ENCODE measurements at regions not wholly inside any gene's neighbourhood (a gene's known extent, or its start where the extent isn't known, plus 50 kb on each side); places are given as distances from the start of the nearest gene placed in this dataset.

DNA sequence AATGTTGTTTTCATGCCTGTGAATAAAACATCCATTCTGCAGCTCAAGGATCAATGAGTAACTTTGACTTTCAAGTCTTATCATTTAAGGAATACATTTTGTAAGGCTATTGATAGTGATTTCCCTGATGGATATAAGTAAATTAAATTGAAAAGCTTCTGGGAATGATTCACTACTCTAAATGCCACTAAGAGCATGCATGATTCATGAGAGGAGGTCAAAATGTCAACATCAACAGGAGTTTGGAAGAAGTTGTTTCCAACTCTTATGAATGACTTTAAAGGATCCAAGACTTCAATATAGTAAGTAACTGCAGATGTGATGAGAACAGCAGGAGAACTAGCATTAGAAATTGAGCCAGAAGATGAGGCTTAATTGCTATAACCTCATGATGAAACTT, 1487.3 kb downstream of the PCDH7 start:
- Histone ChIP-seq H3K36me3 (ENCODE audit: insufficient read depth, insufficient read length, low read length) (no peaks in the 10 kb centered on the region), H3K27me3 (ENCODE audit: insufficient read depth, insufficient read length) (no peaks in the 10 kb centered on the region), H3K4me1 (ENCODE audit: insufficient read depth, insufficient read length) (no peaks in the 10 kb centered on the region)

DNA sequence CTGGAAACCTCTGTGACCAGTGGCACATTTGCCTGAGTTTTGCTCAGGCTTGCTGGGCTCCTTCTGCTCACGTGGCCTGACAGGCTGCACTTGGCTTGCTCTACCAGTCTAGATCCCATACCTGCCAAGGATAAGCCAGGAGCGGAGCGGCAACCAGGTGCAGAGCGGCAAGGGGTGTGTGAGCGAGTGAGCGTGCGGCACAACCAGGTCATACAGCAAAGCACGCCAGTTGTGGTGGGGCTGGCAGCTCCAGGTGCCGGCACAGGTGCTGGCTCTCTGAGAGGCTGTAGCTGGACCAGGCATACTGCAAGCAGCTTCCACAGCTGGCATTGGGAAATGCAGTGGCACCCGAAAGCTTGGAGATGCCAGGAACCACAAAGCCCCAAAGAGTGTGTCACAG, 1495.1 kb downstream of the PCDH7 start:
- Histone ChIP-seq H3K9ac (ENCODE audit: insufficient read length, low read depth) (no peak overlapping the region), H3K36me3 (ENCODE audit: insufficient read depth, insufficient read length, low read length) (no peaks in the 10 kb centered on the region), H3K4me1 (ENCODE audit: insufficient read depth, insufficient read length) (no peaks in the 10 kb centered on the region), H3K4me3 (ENCODE audit: insufficient read length, low read depth) (no peak overlapping the region), H3K9me3 (ENCODE audit: insufficient read depth, low read length) (no peaks in the 10 kb centered on the region), H3K27me3 (ENCODE audit: insufficient read depth, insufficient read length) (no peaks in the 10 kb centered on the region)
- DNase-seq (ENCODE audit: low read depth, low spot score) = no peak
- no peak for TF ChIP-seq ZNF274 (IDR thresholded peaks at IDR 0.05; ENCODE audit: low read depth, low read length)
- no peak for TF ChIP-seq YY1 (IDR thresholded peaks at IDR 0.05; ENCODE audit: insufficient read depth, insufficient read length)
- TF ChIP-seq SUZ12 (IDR thresholded peaks at IDR 0.05; ENCODE audit: extremely low read depth, insufficient read depth, insufficient read length) = no peak

More for the DNA sequence above, 1487.3 kb downstream of the PCDH7 start:
- H3K4me3 ChIP-seq (ENCODE audit: insufficient read length, low read depth) = no peak overlapping the region
- H3K9ac ChIP-seq (ENCODE audit: insufficient read length, low read depth) = no peak overlapping the region
- no peak for DNase-seq (ENCODE audit: low read depth, low spot score)
- H3K9me3 ChIP-seq (ENCODE audit: insufficient read depth, low read length) = no peaks in the 10 kb centered on the region
- TF ChIP-seq ZNF274 (IDR thresholded peaks at IDR 0.05; ENCODE audit: low read depth, low read length) = no peak
- TF ChIP-seq YY1 (IDR thresholded peaks at IDR 0.05; ENCODE audit: insufficient read depth, insufficient read length) = no peak
- TF ChIP-seq SUZ12 (IDR thresholded peaks at IDR 0.05; ENCODE audit: extremely low read depth, insufficient read depth, insufficient read length) = no peak

DNA sequence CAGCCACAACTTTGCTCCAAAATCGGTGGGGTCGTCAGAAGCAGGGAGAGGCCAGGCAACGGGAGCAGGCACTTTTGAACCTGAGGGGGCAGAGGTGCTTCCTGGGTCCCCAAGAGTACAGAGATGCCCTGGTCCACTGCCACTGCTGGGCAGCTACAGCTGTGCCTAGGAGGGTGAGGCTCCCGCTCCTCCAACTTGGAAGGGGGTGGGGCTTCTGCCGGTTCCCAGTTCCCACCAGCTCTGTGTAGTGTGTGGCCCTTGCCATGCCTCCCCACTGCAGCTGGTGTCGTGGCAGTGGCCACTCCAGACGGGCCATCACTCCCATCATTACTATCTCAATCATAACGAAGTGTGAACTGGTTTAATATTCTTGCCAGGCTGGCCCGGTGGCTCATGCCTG, 1496.3 kb downstream of the PCDH7 start:
- H3K9ac ChIP-seq (ENCODE audit: insufficient read length, low read depth) = no peak overlapping the region
- no peak for DNase-seq (ENCODE audit: low read depth, low spot score)
- H3K27me3 ChIP-seq (ENCODE audit: insufficient read depth, insufficient read length) = no peaks in the 10 kb centered on the region
- H3K9me3 ChIP-seq (ENCODE audit: insufficient read depth, low read length) = no peaks in the 10 kb centered on the region
- TF ChIP-seq YY1 (IDR thresholded peaks at IDR 0.05; ENCODE audit: insufficient read depth, insufficient read length) (no peak), SUZ12 (IDR thresholded peaks at IDR 0.05; ENCODE audit: extremely low read depth, insufficient read depth, insufficient read length) (no peak), ZNF274 (IDR thresholded peaks at IDR 0.05; ENCODE audit: low read depth, low read length) (no peak)
- no peak overlapping the region for H3K4me3 ChIP-seq (ENCODE audit: insufficient read length, low read depth)
- H3K4me1 ChIP-seq (ENCODE audit: insufficient read depth, insufficient read length) = no peaks in the 10 kb centered on the region
- H3K36me3 ChIP-seq (ENCODE audit: insufficient read depth, insufficient read length, low read length) = no peaks in the 10 kb centered on the region

DNA sequence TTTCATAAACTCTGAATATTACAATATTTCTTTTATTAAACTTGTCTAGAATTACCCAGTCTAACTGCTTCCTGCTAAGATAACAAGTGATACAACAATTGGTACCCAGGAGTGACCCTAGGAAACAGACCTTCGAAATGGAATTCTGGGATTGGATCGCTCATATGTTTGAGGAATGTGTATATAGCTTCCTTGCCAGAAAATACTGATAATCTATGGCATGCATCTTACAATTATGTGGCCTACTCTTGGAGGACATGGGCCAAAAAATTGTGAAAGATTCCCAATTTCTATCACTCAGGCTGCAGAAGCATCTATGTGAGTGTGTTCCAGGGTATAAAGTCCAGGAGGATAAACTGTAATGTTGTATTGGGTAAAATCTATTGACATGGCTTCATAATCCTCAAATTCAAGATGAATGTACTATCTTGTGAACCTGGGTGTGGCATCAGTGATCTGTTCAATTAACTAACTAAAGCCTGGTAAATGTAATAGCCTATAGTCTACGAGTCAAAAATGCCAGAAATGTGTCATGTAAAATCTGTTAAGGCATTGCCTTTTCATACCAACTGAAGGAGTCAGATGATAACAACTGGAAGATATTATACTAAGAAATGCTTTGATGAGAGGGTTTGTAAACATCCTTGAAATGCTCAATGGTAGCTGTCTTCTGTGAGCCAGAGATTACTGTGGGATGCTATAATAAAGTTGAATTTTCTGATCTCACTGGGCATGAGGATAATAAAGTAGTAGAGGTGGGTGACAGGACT, 1499.3 kb downstream of the PCDH7 start:
- Histone ChIP-seq H3K9me3 (ENCODE audit: insufficient read depth, low read length) (no peaks in the 10 kb centered on the region), H3K4me1 (ENCODE audit: insufficient read depth, insufficient read length) (no peaks in the 10 kb centered on the region), H3K27me3 (ENCODE audit: insufficient read depth, insufficient read length) (no peaks in the 10 kb centered on the region), H3K9ac (ENCODE audit: insufficient read length, low read depth) (no peak overlapping the region), H3K36me3 (ENCODE audit: insufficient read depth, insufficient read length, low read length) (no peaks in the 10 kb centered on the region), H3K4me3 (ENCODE audit: insufficient read length, low read depth) (no peak overlapping the region)
- no peak for DNase-seq (ENCODE audit: low read depth, low spot score)
- TF ChIP-seq SUZ12 (IDR thresholded peaks at IDR 0.05; ENCODE audit: extremely low read depth, insufficient read depth, insufficient read length) (no peak), YY1 (IDR thresholded peaks at IDR 0.05; ENCODE audit: insufficient read depth, insufficient read length) (no peak), ZNF274 (IDR thresholded peaks at IDR 0.05; ENCODE audit: low read depth, low read length) (no peak)

DNA sequence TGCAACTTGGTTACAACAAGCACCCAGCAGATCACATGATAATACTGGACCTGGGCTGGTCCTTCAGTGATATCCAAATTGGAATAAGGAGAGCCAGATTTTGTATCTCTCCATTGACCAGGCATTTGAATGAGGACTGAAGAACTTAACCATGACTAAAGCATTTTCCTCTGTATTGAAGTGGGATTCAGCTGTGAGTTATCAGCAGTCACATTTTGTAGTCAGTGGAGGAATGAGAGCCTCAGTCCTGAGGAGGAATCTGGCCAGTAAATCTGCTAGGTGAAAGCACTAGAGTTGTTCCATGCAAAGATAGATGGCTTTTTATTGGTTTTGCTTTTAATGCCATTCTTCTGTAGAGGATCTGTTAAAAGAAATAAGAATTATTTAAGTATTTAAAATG, 1506.0 kb downstream of the PCDH7 start:
- no peak overlapping the region for H3K4me3 ChIP-seq (ENCODE audit: insufficient read length, low read depth)
- DNase-seq (ENCODE audit: low read depth, low spot score) = no peak
- H3K9ac ChIP-seq (ENCODE audit: insufficient read length, low read depth) = no peak overlapping the region
- H3K27me3 ChIP-seq (ENCODE audit: insufficient read depth, insufficient read length) = no peaks in the 10 kb centered on the region
- TF ChIP-seq SUZ12 (IDR thresholded peaks at IDR 0.05; ENCODE audit: extremely low read depth, insufficient read depth, insufficient read length) (no peak), ZNF274 (IDR thresholded peaks at IDR 0.05; ENCODE audit: low read depth, low read length) (no peak), YY1 (IDR thresholded peaks at IDR 0.05; ENCODE audit: insufficient read depth, insufficient read length) (no peak)
- no peaks in the 10 kb centered on the region for H3K4me1 ChIP-seq (ENCODE audit: insufficient read depth, insufficient read length)
- no peaks in the 10 kb centered on the region for H3K9me3 ChIP-seq (ENCODE audit: insufficient read depth, low read length)
- H3K36me3 ChIP-seq (ENCODE audit: insufficient read depth, insufficient read length, low read length) = no peaks in the 10 kb centered on the region

DNA sequence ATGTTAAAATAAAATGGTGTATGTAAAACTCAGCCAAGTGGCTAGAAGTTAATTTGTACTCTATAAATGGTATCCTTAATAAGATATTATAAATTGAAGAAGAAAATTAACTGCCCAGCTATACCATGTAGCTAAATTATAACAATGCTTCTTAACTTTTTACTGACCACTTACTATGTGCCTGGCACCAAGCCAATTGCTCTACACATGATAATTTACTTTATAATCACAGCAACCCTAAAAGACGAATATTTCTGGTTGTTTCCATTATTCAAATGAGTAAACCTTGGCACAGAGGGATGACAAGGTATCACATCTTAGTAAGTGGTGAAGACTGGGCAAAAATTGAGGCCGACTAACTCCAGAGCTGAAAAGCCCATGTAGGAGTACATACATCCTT, 1506.6 kb downstream of the PCDH7 start:
- Histone ChIP-seq H3K9ac (ENCODE audit: insufficient read length, low read depth) (no peak overlapping the region), H3K36me3 (ENCODE audit: insufficient read depth, insufficient read length, low read length) (no peaks in the 10 kb centered on the region)
- TF ChIP-seq ZNF274 (IDR thresholded peaks at IDR 0.05; ENCODE audit: low read depth, low read length) (no peak), SUZ12 (IDR thresholded peaks at IDR 0.05; ENCODE audit: extremely low read depth, insufficient read depth, insufficient read length) (no peak), YY1 (IDR thresholded peaks at IDR 0.05; ENCODE audit: insufficient read depth, insufficient read length) (no peak)

DNA sequence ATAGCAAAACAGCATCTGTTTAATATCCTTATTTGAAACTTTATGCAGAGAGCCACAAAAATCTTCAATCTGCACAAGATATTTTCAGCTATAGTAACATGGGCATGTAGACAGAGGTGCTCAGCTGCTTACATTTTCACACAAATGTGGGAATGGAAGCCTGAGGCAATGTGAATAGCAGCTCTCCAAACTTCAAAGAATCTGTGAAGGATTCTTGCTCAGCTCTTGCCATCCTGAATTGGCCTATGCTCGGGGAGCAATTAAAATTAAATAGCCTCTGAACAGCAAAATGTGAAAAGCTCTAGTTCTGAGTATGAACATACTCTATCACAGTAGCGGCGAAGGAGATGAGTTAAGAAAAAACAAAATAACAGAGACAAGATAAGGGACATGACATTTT, 1523.8 kb downstream of the PCDH7 start:
- TF ChIP-seq ZNF274 (IDR thresholded peaks at IDR 0.05; ENCODE audit: low read depth, low read length) = no peak
- TF ChIP-seq YY1 (IDR thresholded peaks at IDR 0.05; ENCODE audit: insufficient read depth, insufficient read length) = no peak
- TF ChIP-seq SUZ12 (IDR thresholded peaks at IDR 0.05; ENCODE audit: extremely low read depth, insufficient read depth, insufficient read length) = no peak
- no peak for DNase-seq (ENCODE audit: low read depth, low spot score)
- Histone ChIP-seq H3K9ac (ENCODE audit: insufficient read length, low read depth) (no peak overlapping the region), H3K4me1 (ENCODE audit: insufficient read depth, insufficient read length) (no peaks in the 10 kb centered on the region), H3K4me3 (ENCODE audit: insufficient read length, low read depth) (no peak overlapping the region), H3K27me3 (ENCODE audit: insufficient read depth, insufficient read length) (no peaks in the 10 kb centered on the region), H3K36me3 (ENCODE audit: insufficient read depth, insufficient read length, low read length) (no peaks in the 10 kb centered on the region), H3K9me3 (ENCODE audit: insufficient read depth, low read length) (no peaks in the 10 kb centered on the region)

More for the DNA sequence above, 1506.6 kb downstream of the PCDH7 start:
- Histone ChIP-seq H3K27me3 (ENCODE audit: insufficient read depth, insufficient read length) (no peaks in the 10 kb centered on the region), H3K4me3 (ENCODE audit: insufficient read length, low read depth) (no peak overlapping the region), H3K4me1 (ENCODE audit: insufficient read depth, insufficient read length) (no peaks in the 10 kb centered on the region), H3K9me3 (ENCODE audit: insufficient read depth, low read length) (no peaks in the 10 kb centered on the region)
- no peak for DNase-seq (ENCODE audit: low read depth, low spot score)

All from NT2/D1 (cell line).